ENCODE measurements at regions not wholly inside any gene's neighbourhood (a gene's known extent, or its start where the extent isn't known, plus 50 kb on each side); places are given as distances from the start of the nearest gene placed in this dataset.

- Histone ChIP-seq H3K9me3 (ENCODE audit: low read depth, low read length) (no peaks in the 10 kb centered on the region), H3K36me3 (ENCODE audit: insufficient read depth, low read length) (no peaks in the 10 kb centered on the region), H3K4me3 (no peak overlapping the region), H3K9ac (ENCODE audit: insufficient read length) (no peak overlapping the region), H3K27ac (no peak overlapping the region)
- TF ChIP-seq POLR2AphosphoS5 (IDR thresholded peaks at IDR 0.05; ENCODE audit: borderline replicate concordance, low read depth, low read length) (no peak), FOXP2 (optimal IDR thresholded peaks at IDR 0.05; ENCODE audit: control extremely low read depth, extremely low read length, insufficient read depth) (no peak), EZH2 (IDR thresholded peaks at IDR 0.05) (no peak)
- DNase-seq (ENCODE audit: low read depth, low spot score): no peak
Observed at GRCh38 chr6:167759206-167759605, 67.5 kb upstream of the AFDN start.

GRCh38 chr6:167759912-167760311 is 66.8 kb upstream of the AFDN start:
- no peak for DNase-seq (ENCODE audit: low read depth, low spot score)

DNA sequence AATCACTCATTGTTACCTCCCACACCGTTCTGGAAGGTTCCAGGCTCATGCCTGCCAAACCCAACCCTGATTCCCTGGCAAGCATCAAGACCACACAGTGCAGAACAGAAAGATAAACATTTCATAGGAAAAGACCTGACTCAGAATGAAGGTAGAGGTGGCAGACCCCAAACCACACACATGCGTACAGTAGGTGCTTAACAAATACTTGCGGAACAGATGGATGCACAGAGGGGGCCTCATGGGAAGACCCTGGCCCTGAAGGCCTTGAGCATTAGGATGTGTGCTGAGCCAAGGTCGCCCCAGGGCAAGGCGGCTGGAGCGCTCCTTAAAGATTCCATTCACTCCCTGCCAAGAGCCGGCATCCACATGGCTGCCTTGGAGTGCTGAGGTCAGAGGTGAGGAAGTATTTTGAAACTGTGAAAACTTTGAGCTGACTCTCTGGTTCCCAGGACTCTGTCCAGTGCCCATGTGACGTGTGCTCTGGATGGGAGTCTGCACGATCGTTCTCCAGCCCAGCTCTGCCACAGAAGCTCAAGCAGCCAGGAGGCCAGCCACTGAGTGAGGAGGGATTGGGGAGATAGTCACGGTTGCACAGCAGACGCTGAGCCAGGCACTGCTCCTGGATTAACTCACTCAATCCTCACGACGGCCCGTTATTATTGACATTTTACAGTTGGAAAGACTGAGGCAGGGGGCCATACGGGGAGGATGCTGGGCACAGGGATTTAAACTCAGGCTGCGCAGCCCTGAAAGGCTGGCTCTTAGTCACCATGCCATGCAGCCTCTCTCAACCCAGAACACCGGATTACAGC is 65.5 kb upstream of the AFDN start:
- Histone ChIP-seq H3K27ac (no peak overlapping the region), H3K9ac (ENCODE audit: insufficient read length) (no peak overlapping the region), H3K9me3 (ENCODE audit: low read depth, low read length) (no peaks in the 10 kb centered on the region), H3K36me3 (ENCODE audit: insufficient read depth, low read length) (no peaks in the 10 kb centered on the region), H3K4me3 (no peak overlapping the region)
- no peak for TF ChIP-seq POLR2AphosphoS5 (IDR thresholded peaks at IDR 0.05; ENCODE audit: borderline replicate concordance, low read depth, low read length)
- TF ChIP-seq FOXP2 (optimal IDR thresholded peaks at IDR 0.05; ENCODE audit: control extremely low read depth, extremely low read length, insufficient read depth): no peak
- TF ChIP-seq EZH2 (IDR thresholded peaks at IDR 0.05): no peak
- no peak for DNase-seq (ENCODE audit: low read depth, low spot score)

More at GRCh38 chr6:167759912-167760311, 66.8 kb upstream of the AFDN start:
- no peaks in the 10 kb centered on the region for H3K9me3 ChIP-seq (ENCODE audit: low read depth, low read length)
- H3K4me3 ChIP-seq: no peak overlapping the region
- no peaks in the 10 kb centered on the region for H3K36me3 ChIP-seq (ENCODE audit: insufficient read depth, low read length)
- H3K27ac ChIP-seq: no peak overlapping the region
- TF ChIP-seq POLR2AphosphoS5 (IDR thresholded peaks at IDR 0.05; ENCODE audit: borderline replicate concordance, low read depth, low read length) (no peak), EZH2 (IDR thresholded peaks at IDR 0.05) (no peak), FOXP2 (optimal IDR thresholded peaks at IDR 0.05; ENCODE audit: control extremely low read depth, extremely low read length, insufficient read depth) (no peak)
- no peak overlapping the region for H3K9ac ChIP-seq (ENCODE audit: insufficient read length)

DNA sequence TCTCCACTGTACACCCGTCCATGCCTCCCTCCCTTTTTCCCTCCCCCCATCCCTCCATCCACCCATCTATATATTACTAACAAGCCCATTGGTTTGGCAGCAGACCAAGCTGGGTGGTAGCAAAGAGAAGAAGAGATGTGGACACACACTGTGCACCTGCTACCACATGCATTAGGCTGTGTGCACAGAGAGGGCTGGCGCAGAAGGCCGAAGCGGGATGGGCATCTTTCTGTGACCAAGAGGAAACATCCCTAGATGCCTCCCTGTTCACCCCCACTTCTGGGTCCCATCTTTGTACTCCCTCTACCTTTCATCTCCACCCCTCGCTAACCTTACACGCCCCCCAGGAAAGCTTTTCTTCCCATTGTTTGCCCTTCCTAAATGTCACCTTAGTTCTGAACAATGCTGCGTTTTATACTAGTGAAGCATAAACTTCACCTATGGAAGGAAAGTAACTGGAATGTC is 64.9 kb upstream of the AFDN start:
- TF ChIP-seq POLR2AphosphoS5 (IDR thresholded peaks at IDR 0.05; ENCODE audit: borderline replicate concordance, low read depth, low read length) (no peak), EZH2 (IDR thresholded peaks at IDR 0.05) (no peak), FOXP2 (optimal IDR thresholded peaks at IDR 0.05; ENCODE audit: control extremely low read depth, extremely low read length, insufficient read depth) (no peak)
- no peaks in the 10 kb centered on the region for H3K36me3 ChIP-seq (ENCODE audit: insufficient read depth, low read length)
- no peaks in the 10 kb centered on the region for H3K9me3 ChIP-seq (ENCODE audit: low read depth, low read length)
- no peak overlapping the region for H3K9ac ChIP-seq (ENCODE audit: insufficient read length)
- no peak overlapping the region for H3K4me3 ChIP-seq
- DNase-seq (ENCODE audit: low read depth, low spot score): no peak
- H3K27ac ChIP-seq: no peak overlapping the region

- no peak for TF ChIP-seq EZH2 (IDR thresholded peaks at IDR 0.05)
- TF ChIP-seq POLR2AphosphoS5 (IDR thresholded peaks at IDR 0.05; ENCODE audit: borderline replicate concordance, low read depth, low read length): no peak
- no peak for TF ChIP-seq FOXP2 (optimal IDR thresholded peaks at IDR 0.05; ENCODE audit: control extremely low read depth, extremely low read length, insufficient read depth)
- Histone ChIP-seq H3K9me3 (ENCODE audit: low read depth, low read length) (no peaks in the 10 kb centered on the region), H3K4me3 (no peak overlapping the region), H3K9ac (ENCODE audit: insufficient read length) (no peak overlapping the region), H3K36me3 (ENCODE audit: insufficient read depth, low read length) (no peaks in the 10 kb centered on the region), H3K27ac (no peak overlapping the region)
- DNase-seq (ENCODE audit: low read depth, low spot score): no peak
Observed at GRCh38 chr6:167762259-167762962, 64.3 kb upstream of the AFDN start.

GRCh38 chr6:167763056-167763944 is 63.4 kb upstream of the AFDN start:
- Histone ChIP-seq H3K9me3 (ENCODE audit: low read depth, low read length) (no peaks in the 10 kb centered on the region), H3K27ac (no peak overlapping the region), H3K36me3 (ENCODE audit: insufficient read depth, low read length) (no peaks in the 10 kb centered on the region), H3K9ac (ENCODE audit: insufficient read length) (no peak overlapping the region), H3K4me3 (no peak overlapping the region)
- no peak for DNase-seq (ENCODE audit: low read depth, low spot score)
- TF ChIP-seq FOXP2 (optimal IDR thresholded peaks at IDR 0.05; ENCODE audit: control extremely low read depth, extremely low read length, insufficient read depth) (no peak), POLR2AphosphoS5 (IDR thresholded peaks at IDR 0.05; ENCODE audit: borderline replicate concordance, low read depth, low read length) (no peak), EZH2 (IDR thresholded peaks at IDR 0.05) (no peak)

GRCh38 chr6:167764215-167764614 is 62.5 kb upstream of the AFDN start:
- no peak overlapping the region for H3K27ac ChIP-seq
- H3K36me3 ChIP-seq (ENCODE audit: insufficient read depth, low read length): no peaks in the 10 kb centered on the region
- TF ChIP-seq FOXP2 (optimal IDR thresholded peaks at IDR 0.05; ENCODE audit: control extremely low read depth, extremely low read length, insufficient read depth) (no peak), POLR2AphosphoS5 (IDR thresholded peaks at IDR 0.05; ENCODE audit: borderline replicate concordance, low read depth, low read length) (no peak), EZH2 (IDR thresholded peaks at IDR 0.05) (no peak)
- H3K9me3 ChIP-seq (ENCODE audit: low read depth, low read length): no peaks in the 10 kb centered on the region
- no peak overlapping the region for H3K4me3 ChIP-seq
- no peak for DNase-seq (ENCODE audit: low read depth, low spot score)
- H3K9ac ChIP-seq (ENCODE audit: insufficient read length): no peak overlapping the region
